Uterus (tissue), 2 donors: ENCODE measurements at regions not wholly inside any gene's neighbourhood (a gene's known extent, or its start where the extent isn't known, plus 50 kb on each side); places are given as distances from the start of the nearest gene placed in this dataset.

ENCODE experiments used
- CTCF ChIP-seq, 4 experiments: fragments of 200-600 bp in 2 of 4; fragments of 450-650 bp in 2 of 4; sonication (generic) in 2 of 4; IDR thresholded peaks; one replicate each; pipeline ENCODE4 v1.5.1; 2016 to 2019; ENCODE audit warnings: antibody characterized with exemption in 4 of 4, mild to moderate bottlenecking in 2 of 4, moderate library complexity in 1 of 4
- POLR2A ChIP-seq, 2 donors: fragments of 450-650 bp; IDR thresholded peaks; one replicate each; pipeline ENCODE4 v1.6.1; 2016; ENCODE audit warnings: antibody characterized with exemption in 2 of 2, mild to moderate bottlenecking in 1 of 2, moderate library complexity in 1 of 2

- TF ChIP-seq CTCF (IDR thresholded peaks at IDR 0.05) (no peak), POLR2A (IDR thresholded peaks at IDR 0.05) (no peak)
Measured at GRCh38 chr4:31343061-31343460, 622.9 kb downstream of the PCDH7 start.
